Kidney tubule cell (primary cell): ENCODE measurements at regions not wholly inside any gene's neighbourhood (a gene's known extent, or its start where the extent isn't known, plus 50 kb on each side); places are given as distances from the start of the nearest gene placed in this dataset.

Experiments used
- DNase-seq: peaks from one replicate; pipeline ENCODE4 v3.0.0-alpha.2; 2018; ENCODE audit warnings: low spot score

- DNase-seq, result peak; percentile 95
Observed at GRCh38 chr20:11130554-11131166, 456.9 kb upstream of the JAG1 start.

GRCh38 chr20:11132819-11133415, 459.1 kb upstream of the JAG1 start:
- peak; percentile 29 for DNase-seq

DNA sequence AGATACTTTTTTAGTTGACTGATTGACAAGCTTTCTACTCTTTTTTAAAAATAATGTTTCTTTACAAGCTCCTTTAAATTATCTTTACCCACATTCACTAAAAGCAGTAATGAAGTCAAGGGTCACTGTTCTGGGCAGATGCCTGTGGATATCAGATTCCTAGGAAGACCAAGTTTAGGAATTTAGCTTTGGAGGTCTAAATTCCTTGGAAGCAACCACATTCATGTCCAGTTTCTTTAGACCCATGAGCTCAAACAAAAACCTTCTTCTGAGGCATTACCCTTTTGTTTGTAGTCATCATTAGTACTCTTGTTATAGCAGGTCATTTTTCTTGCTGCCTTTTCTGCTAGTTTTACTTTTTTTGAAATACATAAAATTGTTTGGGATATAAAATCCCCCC, 462.9 kb upstream of the JAG1 start:
- peak; percentile 73 for DNase-seq

- DNase-seq, result no peak
Observed at GRCh38 chr20:11137688-11138087, 463.9 kb upstream of the JAG1 start.

DNA sequence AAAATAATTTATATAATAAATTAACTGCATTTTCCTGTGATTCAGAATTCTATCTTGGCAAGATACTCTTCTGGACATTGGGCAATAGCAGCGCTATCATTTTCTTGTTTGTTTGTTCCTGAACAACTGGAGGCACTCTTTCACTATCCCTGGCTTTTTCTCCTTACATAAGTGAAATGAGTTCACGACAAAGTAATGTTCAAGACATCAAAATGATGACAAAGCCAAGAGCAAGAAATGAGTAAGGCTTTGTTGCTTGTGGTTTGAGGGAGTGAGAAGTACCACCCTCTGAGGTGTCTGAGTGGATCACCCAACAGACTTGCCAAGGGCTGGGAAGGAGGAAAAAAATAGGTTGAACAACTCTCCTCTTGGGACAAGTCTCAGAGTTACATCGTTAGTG, 466.6 kb upstream of the JAG1 start:
- peak; percentile 95 for DNase-seq

DNA sequence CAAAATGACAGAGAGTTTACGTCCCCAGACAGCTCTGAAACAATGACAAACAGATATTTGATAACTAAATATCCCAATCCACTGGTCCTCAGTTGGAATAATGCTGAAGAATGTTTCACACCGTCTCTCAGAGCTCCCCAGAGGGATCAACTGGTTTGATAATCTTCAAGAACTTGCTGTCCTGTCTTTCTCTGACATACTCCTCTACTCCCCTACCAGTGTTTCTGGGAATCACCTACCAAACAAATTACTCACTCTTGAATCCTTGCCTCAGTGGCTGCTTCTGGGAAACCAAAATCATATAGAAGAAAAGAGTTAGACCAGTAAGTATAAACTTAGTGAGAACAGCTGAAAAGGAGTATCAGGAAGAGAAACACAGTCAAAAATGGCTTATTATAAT, 469.7 kb upstream of the JAG1 start:
- no peak for DNase-seq

- no peak for DNase-seq
Observed at GRCh38 chr20:11144114-11144950, 470.5 kb upstream of the JAG1 start.

- DNase-seq, result no peak
Observed at GRCh38 chr20:11145616-11146015, 471.8 kb upstream of the JAG1 start.

GRCh38 chr20:11153819-11154218, 480.0 kb upstream of the JAG1 start:
- DNase-seq, result no peak

DNA sequence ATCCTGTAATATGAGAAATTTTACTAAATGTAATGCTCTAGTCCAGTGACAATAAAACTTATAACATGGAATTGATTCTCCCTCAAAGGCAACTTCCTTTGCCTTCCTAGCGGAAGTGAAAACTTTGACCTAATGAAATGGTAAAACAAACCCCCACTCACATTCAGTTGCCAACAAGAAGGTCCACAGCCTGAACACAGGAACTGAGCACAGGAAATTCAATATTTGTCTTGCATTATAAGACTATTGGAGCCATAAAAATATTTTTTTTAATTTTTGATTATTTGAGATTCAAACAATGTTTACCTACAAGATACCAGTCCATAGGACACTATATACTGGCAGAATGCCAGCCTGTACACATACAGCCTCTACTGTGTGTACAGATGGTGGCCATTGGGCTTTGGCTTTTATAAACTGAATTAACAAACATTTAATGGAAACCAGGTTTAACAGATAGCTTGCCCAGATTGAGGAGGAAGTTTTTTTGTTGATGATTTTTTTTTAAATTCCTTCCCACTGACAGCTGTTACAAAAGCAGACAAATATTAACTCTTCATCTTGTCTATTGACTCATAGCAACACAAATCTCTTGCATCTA, 481.5 kb upstream of the JAG1 start:
- DNase-seq, result no peak

DNA sequence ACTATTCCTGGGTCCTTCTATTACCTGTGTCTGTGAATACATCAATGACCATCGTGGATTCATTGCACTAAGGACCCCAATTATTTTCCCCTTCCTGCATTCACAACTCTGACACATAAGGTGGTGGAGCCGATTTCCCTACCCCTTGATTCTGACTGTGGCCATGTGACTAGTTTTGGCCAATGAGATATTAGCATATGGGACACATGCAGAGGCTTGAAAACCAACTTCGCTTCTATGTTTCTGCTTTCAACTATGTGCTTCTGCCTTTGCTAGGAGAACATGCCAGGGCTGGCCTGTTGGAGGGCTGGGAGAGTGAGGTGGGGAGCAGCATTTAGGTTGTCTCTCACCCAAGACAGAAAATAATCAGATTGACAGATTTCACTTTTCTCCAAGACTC, 483.1 kb upstream of the JAG1 start:
- DNase-seq, result no peak

- no peak for DNase-seq
Observed at GRCh38 chr20:11158146-11158545, 484.3 kb upstream of the JAG1 start.

DNA sequence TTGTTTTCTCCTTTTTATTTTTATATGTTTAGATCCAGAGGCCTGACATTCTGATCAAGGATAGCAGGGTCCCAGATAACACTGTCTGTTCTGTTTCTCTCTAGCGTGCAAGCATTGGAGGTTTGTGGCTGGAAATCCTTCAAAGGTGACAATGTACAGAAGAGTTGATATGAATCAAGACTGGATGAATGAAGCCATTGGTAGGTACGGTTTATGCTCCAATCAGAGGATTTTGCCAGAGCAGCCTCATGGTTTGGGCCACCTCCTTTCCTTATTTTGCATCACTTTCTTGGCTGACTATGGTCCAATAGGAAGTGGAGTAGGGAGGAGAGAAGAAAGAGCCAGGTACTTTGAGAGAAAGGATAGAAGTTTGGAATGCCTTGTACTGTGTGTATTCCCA, 484.8 kb upstream of the JAG1 start:
- no peak for DNase-seq

DNA sequence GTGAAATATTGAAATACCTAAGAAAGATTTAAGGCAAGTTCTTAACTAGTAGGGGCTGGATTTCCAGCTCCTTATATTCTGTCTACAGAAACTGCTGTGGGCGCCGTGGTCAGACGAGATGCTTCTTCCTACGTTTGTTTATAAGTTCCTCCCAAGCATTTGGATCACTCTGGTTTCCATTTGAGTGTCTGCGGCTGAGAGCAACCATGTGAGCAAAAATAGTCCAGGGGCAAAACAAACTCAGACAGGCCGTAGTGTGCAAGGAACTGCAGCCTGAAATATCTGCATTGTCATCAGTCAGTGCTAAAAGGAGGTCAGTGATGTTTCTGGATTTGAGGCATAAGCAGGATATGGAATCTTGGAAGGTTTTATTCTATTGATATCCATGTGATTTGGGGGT, 485.9 kb upstream of the JAG1 start:
- DNase-seq, result peak; percentile 34

GRCh38 chr20:11162026-11162775, 488.4 kb upstream of the JAG1 start:
- no peak for DNase-seq

DNA sequence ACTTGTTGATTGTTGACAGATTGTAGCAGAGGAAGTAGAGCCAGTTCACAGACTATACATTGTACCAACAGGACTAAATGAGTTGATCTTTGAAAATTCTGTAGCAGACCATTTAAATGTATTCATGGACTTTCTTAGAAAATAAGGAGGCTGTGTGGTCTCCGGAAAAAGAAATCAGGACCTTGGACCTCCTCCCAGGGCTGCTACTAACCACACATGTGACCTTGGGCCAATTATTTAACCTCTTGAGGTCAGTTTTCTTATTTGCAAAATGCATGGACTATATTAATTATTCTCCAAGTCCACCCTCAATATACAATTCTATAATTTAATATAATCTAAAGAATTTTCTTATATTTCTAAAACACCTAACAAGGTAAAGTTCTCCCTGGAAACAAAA, 492.0 kb upstream of the JAG1 start:
- DNase-seq, result no peak

GRCh38 chr20:11166712-11167111, 492.9 kb upstream of the JAG1 start:
- no peak for DNase-seq

DNA sequence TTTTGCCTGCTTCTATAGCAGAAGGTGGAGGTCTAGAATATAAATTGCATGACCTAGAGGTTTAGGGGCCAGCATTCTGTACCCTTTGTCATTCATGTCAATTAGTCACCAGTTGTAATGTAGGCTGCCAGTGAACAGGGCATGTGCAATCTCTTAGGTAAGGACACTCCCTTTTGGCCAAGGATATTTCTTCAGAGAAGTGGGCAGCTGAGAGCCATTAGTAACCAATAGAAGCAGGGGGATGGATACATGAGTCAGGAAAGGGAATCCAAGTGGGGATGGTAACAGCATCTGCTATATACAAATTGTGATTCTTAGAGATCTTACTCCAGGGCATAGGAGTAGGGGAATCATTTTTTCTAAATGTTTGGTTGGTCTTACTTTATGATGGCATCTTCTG, 494.2 kb upstream of the JAG1 start:
- DNase-seq, result peak; percentile 74

DNA sequence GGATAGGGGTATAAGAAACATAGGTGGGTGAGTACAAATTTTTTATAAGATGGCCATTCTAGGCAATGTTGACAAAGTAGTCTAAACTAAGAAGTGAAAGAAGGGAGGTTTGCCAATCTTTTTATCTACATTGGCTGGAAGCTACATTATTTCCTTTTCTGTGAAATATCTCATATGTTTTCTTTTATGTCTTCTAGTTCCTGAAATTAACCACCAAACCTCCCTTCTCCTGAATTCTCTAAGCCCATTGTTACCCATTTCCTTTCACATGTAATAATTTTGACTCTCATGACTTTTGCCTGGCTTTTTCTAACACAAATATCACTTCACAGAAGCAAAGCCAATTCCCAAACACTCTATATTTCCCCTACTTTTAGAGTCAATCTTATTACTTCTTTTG, 496.2 kb upstream of the JAG1 start:
- DNase-seq, result no peak

GRCh38 chr20:11170565-11170964, 496.8 kb upstream of the JAG1 start:
- no peak for DNase-seq

DNA sequence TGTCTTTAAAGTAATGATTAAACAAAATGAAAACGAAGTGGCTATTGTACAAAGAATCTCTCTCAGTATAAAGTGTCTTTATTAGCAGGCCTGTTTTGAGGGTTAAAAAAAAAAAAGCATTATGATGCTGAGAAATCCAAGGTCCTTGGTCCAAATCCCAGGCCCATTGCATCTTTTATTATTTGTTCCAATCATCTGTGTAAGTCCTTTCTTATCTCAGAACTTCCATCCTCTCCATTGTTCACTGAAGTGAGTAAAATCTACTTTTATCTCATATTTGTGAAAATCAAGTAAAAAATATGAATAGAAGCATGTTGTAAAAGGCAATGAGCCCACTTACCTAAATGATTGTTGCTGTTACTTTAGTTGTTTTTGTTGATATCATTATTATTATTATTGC, 499.1 kb upstream of the JAG1 start:
- no peak for DNase-seq

- DNase-seq, result no peak
Observed at GRCh38 chr20:11173916-11174315, 500.1 kb upstream of the JAG1 start.
